Stimulated activated CD8-positive, alpha-beta memory T cell treated with anti-CD3 and anti-CD28 coated beads, Interleukin-7, amount 100 ng/mL, for 48 hours (primary cell): ENCODE measurements at regions not wholly inside any gene's neighbourhood (a gene's known extent, or its start where the extent isn't known, plus 50 kb on each side); places are given as distances from the start of the nearest gene placed in this dataset.
"Not testable (repeated sequence)": the region's sequence is repeated elsewhere in the genome, so short reads cannot be mapped to it uniquely, and the experiment has no call there.

Experiments used
- DNase-seq, 2 donors: peaks; one replicate each; pipeline ENCODE4 v3.0.0-alpha.2; 2020; ENCODE audit warnings: low read depth in 1 of 2; ENCODE audit errors: extremely low read depth in 1 of 2

DNA sequence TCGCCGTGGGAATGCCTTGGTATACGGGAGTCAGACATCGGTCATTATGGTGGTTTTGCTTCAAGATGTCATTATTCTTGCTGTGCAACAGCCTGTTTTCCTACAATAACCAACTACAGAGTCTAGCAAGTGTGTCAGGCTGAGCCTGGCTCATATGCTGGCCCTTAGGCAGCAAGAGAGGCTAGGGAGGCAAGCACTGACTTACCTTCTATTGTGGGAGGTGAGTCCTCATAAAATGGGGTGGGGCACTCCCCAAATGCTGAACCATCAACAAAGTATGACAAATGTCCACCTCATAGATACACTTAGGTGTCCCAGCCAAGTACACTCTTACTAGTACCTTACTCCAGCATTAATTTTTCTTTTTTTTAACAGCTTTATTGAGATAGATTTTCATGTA is 77.0 kb upstream of the ATL2 start:
- DNase-seq, result no peak

GRCh38 chr2:38451778-38452177 is 74.7 kb upstream of the ATL2 start:
- DNase-seq, result not testable (repeated sequence)

- DNase-seq, result no peak
These were observed 73.4 kb upstream of the ATL2 start for GRCh38 chr2:38450509-38450908.

- no peak for DNase-seq
These were observed 71.8 kb upstream of the ATL2 start for GRCh38 chr2:38448692-38449410.

- no peak for DNase-seq
These were observed 70.0 kb upstream of the ATL2 start for GRCh38 chr2:38446906-38447561.

GRCh38 chr2:38446418-38446817 is 69.3 kb upstream of the ATL2 start:
- DNase-seq, result no peak

DNA sequence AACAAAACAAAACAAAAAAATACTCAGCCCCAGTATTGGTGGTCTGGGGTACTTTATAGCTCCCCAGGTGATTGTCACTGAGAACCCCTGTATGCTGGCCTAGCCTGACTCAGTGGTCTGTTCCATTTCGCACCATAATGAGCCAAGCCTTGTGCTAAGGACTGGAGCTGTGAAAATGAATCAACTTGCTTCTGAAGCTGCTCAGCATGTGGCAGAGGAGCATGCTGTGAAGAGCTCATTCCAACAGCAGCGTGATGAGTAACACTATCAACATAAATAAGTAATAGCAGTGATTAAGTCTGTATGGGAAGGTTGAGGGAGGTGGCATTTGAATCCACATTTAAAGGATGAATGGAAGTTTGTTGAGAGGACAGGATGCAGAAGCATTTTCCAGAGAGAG is 67.2 kb upstream of the ATL2 start:
- DNase-seq, result no peak

DNA sequence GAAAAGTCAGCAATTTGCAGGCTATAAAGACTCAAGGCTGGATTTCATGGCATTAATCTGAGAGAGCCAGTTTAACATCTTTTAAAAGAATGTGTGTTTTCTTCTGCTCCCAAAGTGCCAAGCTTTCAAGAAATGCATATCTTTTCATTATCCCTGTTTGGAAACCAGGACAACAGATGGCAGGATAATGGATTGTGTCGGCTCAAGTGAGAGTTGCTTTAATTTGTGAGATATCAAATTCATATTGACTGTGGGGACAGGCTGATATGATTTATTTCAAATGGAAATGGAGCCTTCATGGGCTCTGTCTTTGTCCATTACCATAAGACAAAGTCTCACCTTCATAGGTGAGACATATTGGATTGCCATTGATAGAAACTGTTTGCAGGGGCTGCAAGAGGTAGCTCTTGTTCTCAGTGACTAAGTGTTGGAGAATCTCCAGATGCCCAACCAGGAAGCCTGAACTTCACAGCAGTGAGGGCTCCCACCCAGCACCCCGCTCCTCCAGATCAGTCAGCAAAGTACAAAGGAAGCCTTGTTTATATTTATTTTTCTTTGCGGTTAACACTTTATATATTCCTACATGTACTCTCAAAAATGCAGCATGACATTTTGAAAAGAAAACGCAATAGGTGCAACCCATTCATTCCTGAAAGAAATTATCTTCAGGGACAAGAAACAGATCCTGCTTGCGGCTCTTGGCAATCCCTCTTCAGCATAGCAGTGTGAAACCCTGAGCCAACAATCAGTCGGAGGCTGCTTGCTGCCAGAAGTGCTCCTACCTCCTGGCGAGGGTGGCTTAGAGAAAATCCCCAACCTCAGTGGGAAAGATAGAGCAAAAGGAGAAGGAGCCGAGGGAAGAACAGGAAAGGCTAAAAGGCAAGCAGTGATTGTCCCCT is 65.8 kb upstream of the ATL2 start:
- no peak for DNase-seq

GRCh38 chr2:38441346-38441745 is 64.3 kb upstream of the ATL2 start:
- DNase-seq, result no peak

- no peak for DNase-seq
These were observed 63.6 kb upstream of the ATL2 start for GRCh38 chr2:38440655-38441054.

DNA sequence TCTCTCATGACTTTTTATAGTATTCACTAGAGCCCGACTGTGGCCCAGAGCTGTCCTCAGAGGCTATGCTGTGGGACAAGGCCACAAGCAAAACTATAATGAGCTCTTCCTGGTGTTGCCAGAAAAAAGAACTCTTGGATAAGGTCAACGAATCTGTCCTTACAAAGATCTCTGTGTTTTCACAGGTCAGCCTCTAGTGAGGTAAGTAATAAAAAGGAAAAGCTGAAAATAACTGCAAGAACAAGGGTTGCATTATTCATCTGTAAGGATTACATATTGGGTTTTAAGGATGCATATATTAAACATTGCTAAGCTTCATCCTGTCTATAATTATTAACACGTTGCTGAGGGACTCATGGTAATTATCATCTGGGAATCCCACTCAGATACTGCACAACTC is 62.8 kb upstream of the ATL2 start:
- DNase-seq, result no peak

DNA sequence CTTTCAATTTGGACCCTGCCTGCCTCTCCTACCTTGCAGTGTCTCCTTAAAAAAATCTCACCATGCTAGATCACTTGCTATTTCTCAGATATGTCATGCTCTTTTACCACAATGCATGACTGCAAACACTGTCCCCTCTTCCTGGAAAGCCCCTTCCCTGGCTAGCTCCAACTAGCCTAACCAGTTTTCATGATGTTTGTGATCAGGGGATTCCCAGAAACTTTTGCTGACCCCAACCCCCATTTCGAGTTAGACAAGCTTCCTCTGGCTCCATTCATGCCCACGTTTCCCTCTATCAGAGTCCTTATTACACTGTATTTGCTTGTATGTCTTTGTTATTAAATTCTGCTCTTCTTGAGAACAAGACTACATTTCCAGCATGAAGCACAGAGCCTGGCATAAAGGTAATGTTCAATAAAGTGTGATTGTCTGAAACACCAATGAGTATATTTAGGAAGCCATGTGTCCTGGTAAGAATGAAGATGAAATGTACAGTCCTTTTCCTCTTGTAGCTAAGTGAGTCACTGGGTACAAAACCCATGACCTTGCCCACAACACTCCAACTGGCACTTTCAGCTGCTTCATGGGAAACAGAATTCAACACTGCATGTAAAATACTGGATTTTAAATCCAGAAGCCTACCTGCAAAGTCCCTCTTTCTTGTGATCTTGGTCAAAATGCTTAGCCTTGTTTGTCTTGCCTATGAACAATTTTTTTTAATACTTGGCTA is 62.0 kb upstream of the ATL2 start:
- no peak for DNase-seq

DNA sequence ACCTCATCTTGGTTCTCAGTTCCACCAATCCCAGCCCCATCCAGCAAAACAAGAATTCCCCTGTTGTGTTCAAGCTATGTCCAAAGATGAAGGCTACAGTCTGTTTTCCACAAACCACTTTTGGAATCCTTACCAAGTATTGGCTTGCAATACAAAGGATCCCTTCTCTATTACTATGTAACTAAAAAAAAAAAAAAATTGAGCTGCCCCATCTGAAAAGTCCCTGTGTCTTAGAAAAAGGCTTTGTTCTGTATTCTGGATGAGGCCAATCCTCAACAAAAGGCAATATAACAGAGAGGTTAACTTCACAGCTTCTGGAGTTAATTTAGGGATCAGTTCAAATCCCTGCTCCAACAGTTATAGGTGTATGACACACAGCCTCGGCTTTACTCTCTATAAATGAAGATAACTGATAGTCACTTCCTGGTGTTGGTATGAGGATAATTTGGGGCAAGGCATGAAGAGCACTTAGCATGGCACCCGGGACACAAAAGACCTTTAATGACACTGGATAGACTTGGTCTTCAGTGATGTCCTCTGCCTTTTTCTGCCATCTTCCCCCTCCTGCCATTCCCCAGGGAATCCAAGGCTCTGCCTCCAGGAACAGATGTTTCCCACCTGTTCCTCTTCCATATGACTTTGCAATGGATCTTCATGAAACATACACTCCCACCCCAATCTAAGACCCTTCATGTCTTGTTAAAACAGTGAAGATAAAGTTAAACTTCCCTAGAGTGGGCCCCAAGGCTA is 61.2 kb upstream of the ATL2 start:
- no peak for DNase-seq

DNA sequence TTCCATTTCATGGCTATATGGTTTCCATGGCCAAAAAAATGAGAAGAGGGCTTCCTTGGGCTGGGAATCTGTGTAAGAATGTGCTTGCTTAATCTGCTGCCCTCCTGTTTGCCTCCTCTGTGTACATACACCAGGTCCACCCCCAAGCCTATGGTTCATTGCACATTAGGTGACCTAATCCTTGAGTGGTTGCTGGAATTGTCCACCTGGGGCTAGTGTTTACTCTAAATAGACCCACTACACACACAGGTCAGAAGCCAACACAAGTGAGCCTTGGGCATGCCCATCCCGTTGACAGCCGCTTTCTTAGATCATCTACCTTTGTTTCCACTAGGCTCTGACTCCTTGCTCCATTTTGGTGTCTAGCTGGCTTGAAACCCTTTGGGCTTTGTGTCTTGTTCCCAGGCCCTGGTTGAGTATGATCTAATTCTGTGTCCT is 59.2 kb upstream of the ATL2 start:
- no peak for DNase-seq

DNA sequence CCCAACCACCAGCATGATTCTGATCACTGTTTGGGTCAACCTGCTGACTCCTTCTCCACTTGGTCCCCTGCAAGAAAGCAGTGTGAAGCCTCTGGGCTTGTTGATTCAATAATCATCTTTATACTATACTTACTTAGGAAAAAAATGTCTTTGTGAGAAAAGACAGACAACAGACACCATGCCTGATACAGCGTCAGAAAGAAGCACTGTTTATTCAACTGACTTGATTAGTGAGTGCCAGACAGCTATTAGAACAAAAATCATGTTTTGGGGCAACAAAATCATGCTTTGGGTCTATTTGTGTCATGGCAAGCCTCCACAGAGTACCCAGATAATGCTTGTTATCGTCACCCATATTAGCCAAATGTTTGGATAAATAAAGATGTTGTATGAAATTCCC is 58.7 kb upstream of the ATL2 start:
- DNase-seq, result no peak

- no peak for DNase-seq
These were observed 57.5 kb upstream of the ATL2 start for GRCh38 chr2:38434595-38434994.

DNA sequence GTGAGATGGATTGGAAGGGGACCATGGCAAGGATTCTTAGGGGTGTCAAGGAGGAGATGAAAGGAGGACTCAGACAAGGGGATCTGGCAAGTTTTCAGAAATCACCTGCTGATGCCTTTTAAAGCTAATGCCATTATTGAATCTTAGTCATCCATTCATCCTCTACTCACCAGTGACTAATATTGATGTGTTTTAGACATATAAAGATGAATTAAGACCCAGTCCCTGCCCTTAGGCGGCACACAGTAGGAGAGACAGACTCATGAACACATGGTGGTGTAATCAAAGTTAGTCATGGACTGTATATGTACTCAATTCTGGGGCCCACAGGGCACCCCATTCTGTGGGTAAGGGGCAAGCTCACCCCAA is 56.5 kb upstream of the ATL2 start:
- DNase-seq, result no peak

DNA sequence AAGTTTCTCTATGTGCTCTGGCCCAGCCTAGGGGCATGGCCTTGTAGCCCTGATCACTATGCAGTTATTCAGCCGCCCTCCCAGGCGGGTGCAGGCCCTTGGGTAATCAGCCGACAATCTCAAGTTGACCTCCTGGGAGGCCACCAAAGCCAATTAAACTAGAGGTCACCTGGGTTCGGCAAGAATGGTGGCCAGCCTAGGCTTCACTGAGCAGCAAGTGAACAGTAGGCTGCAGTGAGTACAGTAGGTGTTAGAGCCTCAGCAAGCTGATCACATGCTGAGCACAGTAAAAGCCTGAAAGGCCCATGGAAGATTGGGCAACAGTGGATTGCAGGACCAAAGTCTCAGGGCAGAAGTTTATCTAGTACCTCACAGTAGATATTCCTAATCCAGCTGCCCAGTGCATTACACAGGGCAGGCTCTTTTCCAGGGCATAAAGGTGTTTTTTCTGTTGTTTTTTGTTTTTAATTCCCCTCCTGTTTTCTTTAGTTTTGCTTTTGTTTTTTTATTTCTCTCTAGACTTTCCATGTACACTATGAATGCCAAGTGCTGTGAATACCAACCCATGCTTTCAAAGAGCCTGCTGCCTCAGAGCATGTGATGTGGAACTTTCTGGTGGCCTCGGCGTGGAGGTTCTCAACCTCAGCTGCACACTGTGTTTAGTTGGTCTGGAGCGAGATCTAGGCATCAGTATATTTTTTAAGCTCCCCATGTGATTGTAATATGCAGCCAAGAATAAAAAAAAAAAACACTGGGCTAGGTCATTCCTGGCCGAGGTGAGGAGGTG is 55.9 kb upstream of the ATL2 start:
- no peak for DNase-seq

- DNase-seq, result no peak
These were observed 53.6 kb upstream of the ATL2 start for GRCh38 chr2:38430597-38431207.
